ENCODE measurements at regions not wholly inside any gene's neighbourhood (a gene's known extent, or its start where the extent isn't known, plus 50 kb on each side); places are given as distances from the start of the nearest gene placed in this dataset.

- no peak overlapping the region for H3K4me3 ChIP-seq (ENCODE audit: low read depth, low read length)
- no peaks in the 10 kb centered on the region for H3K27me3 ChIP-seq (ENCODE audit: control insufficient read depth, insufficient read depth, low read length)
- no peak for TF ChIP-seq CTCF (IDR thresholded peaks at IDR 0.05; ENCODE audit: insufficient read depth, low read length, poor library complexity, severe bottlenecking)
- no peaks in the 10 kb centered on the region for H3K36me3 ChIP-seq (ENCODE audit: control insufficient read depth, insufficient read depth, low read length)
- no peak for DNase-seq (ENCODE audit: low read depth)
These were observed 401.1 kb upstream of the NFE2L3 start for GRCh38 chr7:25750744-25751508.

- no peak for DNase-seq (ENCODE audit: low read depth)
- Histone ChIP-seq H3K36me3 (ENCODE audit: control insufficient read depth, insufficient read depth, low read length) (no peaks in the 10 kb centered on the region), H3K4me3 (ENCODE audit: low read depth, low read length) (no peak overlapping the region), H3K27me3 (ENCODE audit: control insufficient read depth, insufficient read depth, low read length) (no peaks in the 10 kb centered on the region)
- no peak for TF ChIP-seq CTCF (IDR thresholded peaks at IDR 0.05; ENCODE audit: insufficient read depth, low read length, poor library complexity, severe bottlenecking)
These were observed 399.8 kb upstream of the NFE2L3 start for GRCh38 chr7:25752154-25752553.

GRCh38 chr7:25752967-25753791 is 398.8 kb upstream of the NFE2L3 start:
- Histone ChIP-seq H3K4me3 (ENCODE audit: low read depth, low read length) (no peak overlapping the region), H3K27me3 (ENCODE audit: control insufficient read depth, insufficient read depth, low read length) (no peaks in the 10 kb centered on the region), H3K36me3 (ENCODE audit: control insufficient read depth, insufficient read depth, low read length) (no peaks in the 10 kb centered on the region)
- DNase-seq (ENCODE audit: low read depth) = peak; percentile 16
- no peak for TF ChIP-seq CTCF (IDR thresholded peaks at IDR 0.05; ENCODE audit: insufficient read depth, low read length, poor library complexity, severe bottlenecking)

DNA sequence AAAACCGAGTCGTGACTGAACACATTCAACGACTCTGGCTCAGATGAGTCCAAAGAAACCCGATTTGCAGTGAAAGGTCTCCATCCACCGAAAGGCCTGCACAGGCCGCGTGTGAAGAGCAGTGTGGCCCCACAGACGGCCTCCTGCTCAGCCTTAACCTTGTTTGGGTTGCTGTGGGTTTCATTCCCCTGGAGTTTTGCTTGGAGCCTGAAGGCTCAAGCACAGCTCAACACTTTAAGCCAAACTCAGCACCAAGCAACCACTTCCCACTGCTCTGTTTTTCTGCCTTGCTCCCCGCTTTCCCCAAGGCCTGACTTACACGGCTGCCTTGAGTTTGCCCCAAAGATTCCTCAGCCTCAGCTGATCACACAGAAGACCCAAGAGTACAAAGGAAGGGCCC is 398.2 kb upstream of the NFE2L3 start:
- H3K36me3 ChIP-seq (ENCODE audit: control insufficient read depth, insufficient read depth, low read length) = no peaks in the 10 kb centered on the region
- no peak for TF ChIP-seq CTCF (IDR thresholded peaks at IDR 0.05; ENCODE audit: insufficient read depth, low read length, poor library complexity, severe bottlenecking)
- H3K27me3 ChIP-seq (ENCODE audit: control insufficient read depth, insufficient read depth, low read length) = no peaks in the 10 kb centered on the region
- H3K4me3 ChIP-seq (ENCODE audit: low read depth, low read length) = no peak overlapping the region
- DNase-seq (ENCODE audit: low read depth) = no peak

- no peak for DNase-seq (ENCODE audit: low read depth)
- Histone ChIP-seq H3K27me3 (ENCODE audit: control insufficient read depth, insufficient read depth, low read length) (no peaks in the 10 kb centered on the region), H3K36me3 (ENCODE audit: control insufficient read depth, insufficient read depth, low read length) (no peaks in the 10 kb centered on the region), H3K4me3 (ENCODE audit: low read depth, low read length) (no peak overlapping the region)
- no peak for TF ChIP-seq CTCF (IDR thresholded peaks at IDR 0.05; ENCODE audit: insufficient read depth, low read length, poor library complexity, severe bottlenecking)
These were observed 397.7 kb upstream of the NFE2L3 start for GRCh38 chr7:25754333-25754732.
